HG03135 (cell line): ENCODE measurements at regions not wholly inside any gene's neighbourhood (a gene's known extent, or its start where the extent isn't known, plus 50 kb on each side); places are given as distances from the start of the nearest gene placed in this dataset.

Experiments
- ATAC-seq: cut with Tn5 transposase; IDR thresholded peaks from one replicate; pipeline ENCODE4 v1.9.1; 2021; ENCODE audit warnings: mild to moderate bottlenecking, moderate library complexity; ENCODE audit not compliant: unreplicated experiment

DNA sequence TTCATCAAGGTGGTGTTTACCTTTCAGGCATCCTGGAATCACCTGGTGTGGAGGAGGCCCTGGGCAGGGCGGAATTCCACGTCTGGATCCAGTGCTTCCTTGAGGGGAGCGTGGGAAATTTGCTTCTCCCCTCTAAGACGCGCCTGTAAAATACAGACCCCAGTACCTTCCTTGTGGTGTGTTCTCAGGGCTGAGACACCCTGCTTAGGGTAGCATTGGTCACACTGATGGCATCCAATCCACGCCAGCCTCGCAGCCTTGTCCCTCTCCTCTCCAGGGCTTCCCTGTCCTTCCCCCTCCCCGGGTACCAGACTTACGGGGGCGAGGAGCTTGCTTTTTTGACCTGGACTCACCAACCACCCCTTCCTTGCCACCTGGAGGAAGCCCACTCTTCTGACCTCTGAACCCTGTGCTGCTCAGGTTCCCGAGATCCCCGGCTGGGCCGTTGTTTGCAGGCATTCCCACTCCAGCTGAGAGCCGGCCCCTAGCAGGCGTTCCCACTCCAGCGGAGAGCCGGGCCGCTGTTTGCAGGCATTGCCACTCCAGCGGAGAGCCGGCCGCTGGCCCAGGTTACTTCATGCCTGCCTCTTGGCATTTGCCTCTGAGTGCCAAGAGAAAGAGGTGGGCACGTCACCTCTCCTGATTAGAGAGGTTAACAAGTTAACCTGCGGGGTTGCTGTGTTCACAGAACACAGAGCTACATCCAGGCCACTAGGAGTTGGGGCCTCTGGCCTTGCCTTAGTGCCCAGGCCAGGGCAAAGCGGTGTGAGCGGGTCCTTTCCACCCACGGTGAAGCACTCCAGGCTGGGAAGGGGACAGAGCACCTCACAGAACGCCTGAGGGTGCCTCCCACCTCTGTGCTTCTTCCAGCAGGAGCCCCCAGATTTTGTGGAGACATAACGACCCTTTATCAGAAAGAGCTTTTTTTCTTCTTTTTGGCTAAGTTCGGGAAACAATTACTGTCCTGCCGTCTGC lies 254.0 kb upstream of the PPP2R2D start:
- no peak for ATAC-seq

DNA sequence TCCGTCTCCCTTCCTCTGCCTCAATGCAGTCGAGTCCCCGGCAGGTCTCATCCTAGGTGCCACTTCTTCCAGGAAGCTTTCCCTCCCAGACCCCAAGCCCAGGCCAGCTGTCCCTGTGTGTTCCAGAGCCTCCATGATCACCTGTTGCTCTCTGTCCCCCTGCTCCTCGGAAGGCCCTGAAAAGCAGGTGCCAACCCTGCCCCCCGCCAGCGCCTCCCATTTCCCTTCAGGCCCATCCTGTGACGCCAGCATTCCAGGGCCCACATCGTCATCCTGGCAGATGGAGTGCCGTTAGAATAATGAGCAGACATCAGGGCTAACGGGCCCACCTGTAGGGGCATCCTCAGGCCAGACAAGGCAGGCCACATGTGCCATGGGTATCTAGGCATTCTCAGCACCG lies 253.0 kb upstream of the PPP2R2D start:
- no peak for ATAC-seq

DNA sequence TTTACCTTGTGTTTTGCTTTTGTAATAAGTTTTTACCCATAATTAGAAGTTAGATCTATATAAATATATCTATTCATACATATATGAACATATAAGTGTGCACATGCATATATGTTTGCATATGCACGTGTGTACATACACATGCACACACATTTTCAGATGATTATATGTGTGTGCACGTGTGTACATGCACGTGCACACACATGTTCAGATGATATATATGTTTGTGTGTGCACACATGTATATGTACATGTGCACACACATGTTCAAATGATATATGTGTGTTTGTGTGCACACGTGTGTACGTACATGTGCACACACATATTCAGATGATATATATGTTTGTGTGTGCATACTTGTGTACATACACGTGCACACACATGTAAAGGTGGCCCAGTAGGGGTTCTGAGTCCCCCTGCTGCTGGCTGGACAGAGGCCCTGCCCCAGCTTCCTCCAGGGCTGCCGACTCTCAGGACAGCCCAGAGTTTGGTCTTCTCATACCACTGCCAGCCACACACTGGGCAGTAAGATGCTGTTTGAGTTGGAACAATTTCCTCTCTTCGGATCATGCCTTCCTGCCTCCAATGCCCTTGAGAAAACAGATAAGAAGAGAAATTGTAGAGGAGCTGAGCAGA lies 252.3 kb upstream of the PPP2R2D start:
- no peak for ATAC-seq

DNA sequence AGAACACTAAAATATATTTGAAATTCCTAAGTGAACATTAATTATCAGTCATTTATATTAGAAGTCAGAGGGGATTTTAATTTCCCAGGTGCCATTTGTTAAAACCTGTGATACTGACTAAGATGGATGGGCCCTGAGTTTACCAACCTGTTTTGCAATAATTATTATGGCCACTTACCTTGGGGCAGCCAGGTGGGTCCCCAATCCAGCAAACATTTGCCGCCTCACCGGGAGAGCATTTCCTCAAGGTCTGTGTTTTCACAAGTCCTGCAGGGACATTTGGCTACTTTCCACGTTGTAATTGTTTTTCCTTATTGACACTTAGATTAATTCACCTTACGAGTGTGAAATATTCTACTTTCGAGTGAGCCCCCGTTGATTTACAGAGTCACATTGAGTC lies 251.2 kb upstream of the PPP2R2D start:
- no peak for ATAC-seq

DNA sequence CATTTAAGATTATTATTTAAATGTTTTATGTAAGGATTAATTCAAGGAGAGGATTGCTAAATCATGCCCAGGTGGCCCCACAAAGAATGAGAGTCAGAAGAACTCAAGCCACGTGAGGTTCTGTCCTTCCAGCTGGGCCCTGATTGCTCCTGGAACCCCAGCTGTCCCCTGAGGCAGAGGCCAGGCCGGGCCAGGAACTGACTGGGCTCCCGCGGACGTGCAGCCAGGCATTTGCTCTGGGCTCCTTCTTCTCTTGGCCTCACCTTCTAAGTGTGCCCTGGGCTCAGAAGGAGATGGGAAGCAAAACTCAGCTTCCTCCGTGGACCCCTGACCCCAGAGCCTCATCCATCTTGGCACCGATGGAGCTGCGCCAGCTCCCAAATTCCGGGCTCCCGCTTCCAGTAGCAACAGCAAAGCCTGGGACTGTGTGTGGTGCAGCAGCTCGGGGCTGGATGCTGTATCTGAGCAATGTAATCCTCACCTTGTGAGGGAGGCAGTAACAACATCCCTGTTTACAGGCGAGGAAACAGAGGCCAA lies 250.6 kb upstream of the PPP2R2D start:
- ATAC-seq: no peak

DNA sequence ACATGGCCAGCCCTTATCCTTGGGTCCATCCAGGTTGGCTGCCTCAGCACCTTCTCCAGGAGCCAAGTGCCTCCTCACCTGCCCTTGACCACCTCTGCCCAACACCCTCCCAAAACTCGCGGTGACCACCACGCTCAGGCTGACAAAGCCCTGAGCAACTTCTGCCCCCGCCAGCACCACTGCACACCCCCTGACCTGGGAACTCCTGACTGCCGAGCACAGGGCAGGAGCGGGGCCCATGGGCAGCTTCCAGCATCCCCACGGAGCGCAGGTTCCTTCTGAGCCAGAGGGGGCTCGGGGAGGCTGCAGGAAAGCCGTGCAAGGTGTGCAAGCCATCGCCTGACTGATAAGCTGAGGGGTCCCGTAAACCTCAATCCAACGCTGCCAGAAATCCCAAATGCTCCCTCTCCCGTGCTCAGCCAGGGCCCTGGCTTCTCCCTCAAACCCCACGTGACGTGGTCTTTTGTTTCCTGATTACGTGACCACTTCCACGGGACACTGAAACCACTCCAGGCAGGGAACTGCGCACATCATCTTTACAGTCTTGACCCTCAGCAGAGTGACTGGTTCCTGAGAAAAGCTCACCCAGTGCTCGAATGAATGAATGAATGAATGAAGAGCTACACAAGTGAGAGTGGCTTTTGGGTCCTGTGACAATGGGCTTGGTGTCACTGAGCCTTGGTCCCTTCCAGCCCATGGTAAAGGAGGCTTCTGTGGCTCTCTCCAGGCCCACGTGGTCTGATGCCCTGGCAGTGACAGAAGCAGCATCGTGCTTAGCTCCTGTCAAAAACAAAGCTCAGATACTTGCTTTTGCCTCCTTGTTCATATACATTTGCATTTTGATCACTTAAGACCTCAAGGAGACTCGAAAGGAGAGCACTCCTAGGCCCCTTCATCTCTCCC lies 249.8 kb upstream of the PPP2R2D start:
- ATAC-seq: no peak

DNA sequence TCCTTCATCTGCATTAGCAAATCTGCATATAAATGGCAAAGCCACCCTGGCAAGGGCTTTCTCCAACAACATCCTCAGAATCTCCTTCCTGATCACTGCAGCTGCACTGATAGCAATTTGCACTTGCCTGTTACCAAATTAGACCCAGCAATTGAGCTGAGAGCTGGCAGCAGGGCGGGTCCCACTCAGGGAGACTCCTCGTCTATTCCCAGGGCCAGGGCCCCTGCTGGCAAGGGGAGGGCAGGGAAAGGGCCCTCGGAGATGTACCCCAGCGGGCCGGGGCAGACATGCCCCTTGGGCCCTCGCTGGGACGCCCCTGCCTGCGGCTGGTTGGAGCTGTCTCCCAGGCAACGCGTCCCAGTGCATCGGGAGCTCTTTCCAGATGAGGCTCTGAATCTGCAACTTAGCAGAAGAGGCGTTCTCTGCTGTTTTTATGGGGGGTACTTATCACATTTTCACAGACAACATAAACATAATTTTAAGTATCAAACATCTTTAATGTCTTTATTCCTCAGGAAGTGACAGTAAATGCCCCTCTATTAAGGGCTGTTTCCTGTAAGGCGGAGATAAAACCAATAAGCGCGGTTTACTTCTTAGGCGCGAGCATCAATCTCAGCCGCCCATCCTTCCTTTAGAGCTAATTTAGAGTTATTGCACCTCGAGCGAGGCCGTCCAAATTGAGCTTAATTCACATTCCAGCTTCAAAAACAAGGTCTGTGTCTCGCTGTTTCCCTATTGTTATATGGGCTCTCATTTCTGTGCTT lies 249.0 kb upstream of the PPP2R2D start:
- no peak for ATAC-seq

DNA sequence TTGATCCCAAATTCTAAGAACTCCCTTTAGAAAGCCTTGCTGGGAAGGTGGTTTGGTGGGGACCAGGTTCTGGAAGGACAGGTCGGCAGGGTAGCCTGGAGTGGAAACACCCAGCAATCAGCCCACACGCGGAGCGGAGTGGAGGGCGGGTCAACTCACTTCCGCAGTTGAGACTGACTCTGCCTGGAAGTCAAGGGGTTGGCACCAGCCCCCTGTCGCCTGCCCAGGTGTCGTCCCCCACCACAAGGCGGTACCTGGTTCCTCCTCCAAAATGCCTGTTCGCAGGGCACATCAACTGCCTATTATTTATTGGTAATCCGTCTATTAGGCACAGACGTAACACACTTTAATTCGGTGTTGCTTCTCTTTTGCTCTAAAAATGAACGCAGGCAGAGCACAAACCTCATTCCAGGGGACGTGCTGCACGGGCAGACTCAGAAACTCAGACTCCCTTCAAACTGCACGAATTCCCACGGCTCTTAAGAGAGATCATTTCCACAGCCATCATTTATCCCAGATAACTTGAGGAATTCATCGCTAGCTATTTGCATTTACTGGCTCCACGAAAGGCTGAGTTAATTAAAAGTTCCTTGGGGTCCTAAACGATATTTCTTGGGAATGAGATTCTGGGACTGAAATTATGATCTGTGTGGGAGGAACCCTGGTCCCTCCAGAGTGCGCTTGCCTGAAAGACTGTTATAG lies 248.2 kb upstream of the PPP2R2D start:
- ATAC-seq: no peak

DNA sequence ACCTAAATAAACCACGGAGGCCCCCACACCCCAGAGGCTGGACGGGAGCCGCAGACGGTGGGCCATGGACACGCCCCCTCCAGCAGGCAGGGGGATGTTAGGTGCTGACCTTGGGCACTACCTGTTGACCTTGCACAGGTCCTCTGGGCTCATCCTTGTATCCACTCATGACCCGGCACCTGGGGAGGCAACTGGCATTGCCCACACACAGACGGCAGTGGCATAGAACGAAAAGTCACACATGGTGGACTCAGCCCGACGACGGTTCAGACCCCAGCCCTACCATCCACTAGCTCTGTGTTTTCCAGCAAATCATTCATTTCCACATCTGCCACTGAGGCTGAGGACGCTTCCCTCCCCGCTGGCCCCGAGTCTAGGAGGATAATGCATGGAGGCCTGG lies 247.7 kb upstream of the PPP2R2D start:
- ATAC-seq: no peak

DNA sequence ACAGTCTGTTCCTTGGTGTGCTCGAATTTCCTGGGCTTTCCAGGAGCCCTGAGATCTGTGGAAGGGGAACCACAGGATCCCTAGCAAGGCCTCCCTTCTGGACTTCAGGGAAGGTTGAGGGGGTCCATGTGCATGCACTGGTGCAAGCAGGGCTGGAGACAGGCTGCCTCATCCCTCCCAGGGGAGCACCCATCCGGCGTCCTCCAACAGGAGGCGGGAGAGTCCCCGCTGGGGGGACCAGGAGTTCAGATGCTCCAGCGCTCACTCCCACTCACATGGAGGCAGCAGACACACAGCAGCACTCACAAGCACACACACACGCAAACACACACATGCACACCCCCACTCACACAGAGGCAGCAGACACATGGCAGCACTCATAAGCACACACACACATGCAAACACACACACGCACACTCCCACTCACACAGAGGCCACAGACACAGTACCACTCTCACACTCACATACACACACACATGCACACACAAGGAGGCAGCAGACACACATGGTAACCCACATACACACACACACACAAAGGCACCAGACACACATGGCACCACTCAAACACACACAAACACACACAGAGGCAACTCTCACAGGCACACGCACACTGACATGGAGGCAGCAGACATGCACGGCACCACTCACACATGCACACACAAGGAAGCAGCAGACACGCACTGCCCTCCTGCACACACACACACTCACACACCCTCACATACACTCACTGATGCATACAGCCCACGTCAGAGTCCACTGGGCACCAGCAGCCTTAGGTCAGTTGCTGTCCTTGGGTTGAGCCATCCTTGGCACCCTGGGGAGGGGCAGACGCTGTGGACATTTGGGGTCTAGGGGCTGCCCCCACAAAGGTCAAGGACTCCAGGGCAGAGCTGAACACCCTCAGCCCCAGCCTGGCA lies 247.0 kb upstream of the PPP2R2D start:
- no peak for ATAC-seq

DNA sequence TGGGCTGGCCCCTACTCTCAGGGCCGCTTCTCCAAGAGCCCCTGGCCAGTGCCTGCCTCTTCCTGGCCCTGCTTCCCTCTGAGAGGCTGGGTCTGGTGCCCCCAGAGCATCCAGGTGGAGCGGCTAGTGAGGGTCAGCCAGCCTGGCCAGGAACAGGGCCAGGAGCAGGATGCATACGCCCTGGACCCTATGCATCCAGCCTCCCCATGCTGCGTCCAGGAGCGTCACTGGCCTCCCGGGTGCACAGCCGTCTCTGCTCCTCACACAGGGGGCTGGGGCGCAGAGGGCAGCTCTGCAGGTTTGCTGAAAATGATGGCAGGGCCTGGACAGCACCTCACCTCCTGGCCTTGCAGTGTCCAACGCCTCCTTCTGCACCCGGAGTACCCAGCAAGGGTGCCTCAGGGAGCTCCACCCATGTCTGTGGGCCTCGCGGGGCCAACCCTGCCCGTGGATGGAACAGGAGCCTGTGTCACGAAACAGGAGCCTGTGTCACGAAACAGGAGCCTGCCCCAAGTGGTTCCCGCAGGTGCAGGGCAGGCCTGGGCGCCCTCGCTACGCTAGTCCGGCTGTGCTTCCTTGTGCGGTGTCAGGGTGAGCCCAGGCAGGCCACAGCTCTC lies 246.2 kb upstream of the PPP2R2D start:
- no peak for ATAC-seq

DNA sequence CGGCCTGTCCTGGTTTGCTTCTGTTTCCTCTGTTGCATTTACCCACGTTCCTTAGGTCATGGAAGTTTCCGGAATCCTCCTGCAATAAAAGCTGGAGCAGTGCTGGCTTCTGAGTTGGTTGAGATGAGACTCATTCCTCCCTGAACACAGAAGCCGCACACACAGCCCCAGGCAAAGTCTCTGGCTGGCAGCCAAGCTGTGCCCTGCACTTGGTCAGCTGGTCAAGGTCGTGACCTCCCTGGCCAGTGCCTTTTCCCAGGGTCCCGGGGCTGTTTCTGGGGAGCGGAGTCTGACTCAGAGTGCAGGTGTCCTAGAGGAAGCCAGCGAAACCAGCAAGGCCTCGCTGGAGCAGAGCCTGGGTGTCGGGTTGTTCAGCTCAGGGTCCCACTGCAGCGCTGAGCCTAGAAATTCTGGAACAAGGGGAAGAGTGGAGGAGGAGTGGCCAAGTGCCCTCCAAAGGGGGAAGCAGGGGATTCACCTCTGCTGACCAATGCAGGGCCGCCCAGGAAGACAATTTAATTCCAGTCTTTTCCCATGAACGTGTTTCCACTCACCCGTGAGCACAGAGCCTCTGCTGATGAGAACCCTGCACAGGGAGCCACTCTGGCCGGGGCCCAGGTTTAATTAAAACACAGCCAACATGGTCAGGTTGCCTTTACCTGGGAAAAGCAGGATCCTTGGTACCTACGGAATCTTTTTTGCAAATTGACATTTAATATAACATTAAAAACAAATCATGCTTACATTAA lies 245.5 kb upstream of the PPP2R2D start:
- no peak for ATAC-seq

DNA sequence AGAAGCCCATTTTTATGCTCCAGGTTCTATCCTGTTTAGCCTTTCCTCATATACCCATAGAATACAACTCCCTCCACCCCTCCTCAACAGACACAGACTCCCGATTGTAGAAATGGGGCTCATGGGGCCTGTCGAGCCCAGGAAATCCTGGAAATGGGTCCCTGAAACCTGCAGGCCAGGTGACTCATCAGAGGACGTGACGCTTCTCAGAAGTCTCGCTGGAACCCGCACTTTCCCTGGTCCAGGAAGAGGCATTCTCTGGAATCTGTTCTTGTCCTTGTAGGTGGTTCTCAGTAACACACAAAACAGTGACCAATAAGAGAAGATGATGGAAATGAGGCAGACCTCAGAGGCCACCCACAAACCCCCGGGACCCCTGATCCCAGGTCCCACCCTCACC lies 244.8 kb upstream of the PPP2R2D start:
- no peak for ATAC-seq

DNA sequence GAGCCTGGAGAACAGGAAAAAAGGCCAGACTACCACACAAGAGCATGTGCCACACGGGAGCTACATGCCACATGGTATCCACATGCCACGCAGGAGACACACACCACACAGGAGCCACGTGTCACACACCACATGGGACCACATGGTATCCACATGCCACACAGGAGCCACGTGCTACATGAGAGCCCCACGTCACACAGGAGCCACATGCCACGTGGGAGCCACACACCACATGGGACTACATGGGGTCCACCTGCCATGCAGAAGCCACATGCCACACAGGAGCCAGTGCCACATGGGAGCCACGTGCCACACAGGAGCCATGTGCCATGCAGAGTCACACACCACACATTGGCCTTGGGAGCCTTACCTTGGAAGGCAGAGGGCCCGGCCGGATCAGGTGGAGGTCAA lies 244.4 kb upstream of the PPP2R2D start:
- ATAC-seq: no peak

DNA sequence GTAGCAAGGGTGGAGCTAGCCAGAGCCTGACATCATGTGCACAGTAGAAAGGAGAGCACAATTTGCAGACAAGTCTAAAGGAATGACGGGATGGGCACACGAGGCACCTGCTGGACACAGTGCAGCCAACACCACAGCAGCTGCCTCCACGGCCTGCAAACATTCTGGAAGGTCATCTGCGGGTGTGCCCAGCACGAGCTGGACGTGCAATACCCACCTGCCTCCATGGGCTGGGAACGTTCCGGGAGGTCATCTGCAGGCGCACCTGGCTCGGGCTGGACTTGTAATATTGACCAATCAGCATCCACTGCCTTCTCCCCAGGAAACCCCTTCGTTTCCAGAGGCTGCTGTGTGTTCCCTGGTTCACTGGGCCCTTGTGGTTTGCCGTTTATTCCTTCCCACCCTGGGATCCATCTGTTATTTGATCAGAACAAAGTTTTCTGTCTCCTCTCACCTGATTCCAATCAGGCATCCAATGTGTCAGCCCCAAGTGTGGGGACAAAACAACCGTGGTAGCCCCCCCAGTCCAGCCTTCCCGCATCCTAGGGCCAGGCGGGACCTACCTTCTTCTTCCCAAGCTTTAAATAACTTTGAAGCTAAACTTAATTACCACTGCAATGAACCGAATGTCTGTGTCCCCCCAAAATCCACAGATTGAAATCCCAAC lies 243.4 kb upstream of the PPP2R2D start:
- ATAC-seq: no peak

DNA sequence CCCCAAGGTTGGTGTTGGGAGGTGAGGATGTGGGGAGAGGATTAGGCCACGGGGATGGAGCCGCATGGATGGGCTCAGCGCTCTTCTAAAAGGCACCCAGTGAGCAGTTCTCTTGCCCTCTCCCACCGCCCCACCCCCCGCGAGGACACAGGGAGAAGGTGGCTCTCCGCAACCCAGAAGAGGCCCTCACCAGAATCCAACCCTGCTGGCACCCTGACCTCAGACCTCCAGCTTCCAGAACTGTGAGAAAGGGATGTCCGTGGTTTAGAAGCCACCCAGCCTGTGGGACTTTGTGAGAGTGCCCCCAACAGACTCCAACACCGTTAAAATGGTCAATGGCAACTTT lies 242.8 kb upstream of the PPP2R2D start:
- ATAC-seq: no peak

DNA sequence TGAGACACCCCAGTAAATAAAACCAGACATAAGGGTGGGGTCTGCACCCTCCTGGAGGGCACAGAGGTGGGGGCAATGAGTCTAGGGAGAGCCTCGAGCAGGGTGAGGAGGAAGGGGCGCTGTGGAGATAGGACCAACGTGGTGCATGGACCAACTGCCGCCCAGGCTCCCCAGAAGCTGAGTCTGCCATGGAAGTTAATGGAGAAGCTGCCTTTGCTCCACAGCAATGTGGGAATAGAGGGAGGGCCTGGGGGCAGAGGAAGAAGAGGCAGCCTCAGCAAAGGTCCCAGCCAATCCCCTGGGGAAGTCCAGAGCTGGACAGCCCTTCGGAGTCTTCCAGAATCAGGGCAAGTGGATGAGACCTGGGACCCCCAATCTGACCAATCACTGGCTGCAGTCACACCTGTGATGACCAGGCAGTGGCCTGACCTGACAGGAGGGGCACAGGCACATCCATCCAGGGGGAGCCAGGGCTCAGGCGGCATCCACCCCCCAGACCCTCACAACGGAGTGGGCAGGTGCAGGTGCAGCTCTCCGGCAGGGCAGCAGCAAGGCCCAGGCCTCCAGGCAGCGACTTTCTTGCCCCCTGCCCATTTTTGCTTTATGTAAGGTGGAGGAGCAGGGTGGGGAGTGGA lies 242.2 kb upstream of the PPP2R2D start:
- ATAC-seq: no peak
